Left ventricle myocardium superior (tissue), 1 donor: ENCODE measurements at regions not wholly inside any gene's neighbourhood (a gene's known extent, or its start where the extent isn't known, plus 50 kb on each side); places are given as distances from the start of the nearest gene placed in this dataset.
"Not testable (repeated sequence)": the region's sequence is repeated elsewhere in the genome, so short reads cannot be mapped to it uniquely, and the experiment has no call there.

ENCODE experiments used
- ATAC-seq: fragments of 200-7000 bp; cut with Tn5 transposase; one replicate; pipeline ENCODE4 v1.9.1; 2020; ENCODE audit warnings: mild to moderate bottlenecking, moderate library complexity
- DNase-seq: peaks from one replicate; pipeline ENCODE4 v3.0.0-alpha.2; 2020
- intact Hi-C: fragments of 100-400 bp; cut with micrococcal nuclease; formaldehyde crosslinking; loops from one replicate; pipeline ENCODE4 v1.11.0; 2022
- donor health status: DM: no; HTN: yes; CAD: no; lungs with severe emphysema.

DNA sequence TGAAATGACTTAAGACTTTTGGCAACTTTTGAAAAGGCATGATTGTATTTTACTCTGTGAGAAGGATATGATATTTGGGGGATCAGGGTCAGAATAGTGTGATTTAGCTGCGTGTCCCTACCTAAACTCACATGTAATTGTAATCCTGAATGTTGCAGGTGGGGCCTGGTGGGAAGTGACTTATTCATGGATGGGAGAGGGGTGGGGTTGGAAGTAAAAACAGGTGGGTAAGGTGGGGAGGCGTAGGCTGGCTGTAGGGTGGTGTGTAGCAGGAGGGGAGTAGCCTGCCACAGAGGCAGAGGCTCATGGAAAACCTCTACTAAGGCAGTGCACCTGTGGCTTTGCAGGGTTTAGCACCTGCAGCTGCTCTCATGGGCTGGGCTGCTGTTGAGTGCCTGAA, 584.2 kb downstream of the CWH43 start:
- ATAC-seq, intact Hi-C loops, DNase-seq: not testable (repeated sequence)

DNA sequence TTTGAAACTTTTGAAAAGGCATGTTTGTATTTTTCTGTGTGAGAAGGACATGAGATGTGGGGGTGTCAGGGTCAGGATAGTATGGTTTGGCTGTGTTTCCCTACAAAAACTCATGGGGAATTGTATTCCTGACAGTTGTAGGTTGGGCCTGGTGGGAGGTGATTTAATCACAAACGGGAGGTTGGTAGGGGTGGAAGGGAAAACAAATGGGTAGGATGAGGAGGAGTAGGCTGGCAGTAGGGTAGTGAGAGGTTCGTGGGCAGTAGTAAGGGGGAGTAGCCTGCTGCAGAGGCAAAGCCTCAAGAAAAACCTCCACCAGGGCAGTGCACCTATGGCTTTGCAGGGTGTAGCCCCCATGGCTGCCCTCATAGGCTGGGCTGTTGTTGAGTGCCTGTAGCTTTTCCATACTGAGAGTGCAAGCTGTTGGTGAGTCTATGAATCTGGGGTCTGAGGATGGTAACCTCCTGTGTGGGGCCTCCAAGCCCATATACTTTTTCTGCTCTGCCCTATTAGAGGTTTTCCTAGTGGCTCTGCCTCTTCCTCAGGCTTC, 587.7 kb downstream of the CWH43 start:
- intact Hi-C loops, DNase-seq, ATAC-seq: not testable (repeated sequence)

DNA sequence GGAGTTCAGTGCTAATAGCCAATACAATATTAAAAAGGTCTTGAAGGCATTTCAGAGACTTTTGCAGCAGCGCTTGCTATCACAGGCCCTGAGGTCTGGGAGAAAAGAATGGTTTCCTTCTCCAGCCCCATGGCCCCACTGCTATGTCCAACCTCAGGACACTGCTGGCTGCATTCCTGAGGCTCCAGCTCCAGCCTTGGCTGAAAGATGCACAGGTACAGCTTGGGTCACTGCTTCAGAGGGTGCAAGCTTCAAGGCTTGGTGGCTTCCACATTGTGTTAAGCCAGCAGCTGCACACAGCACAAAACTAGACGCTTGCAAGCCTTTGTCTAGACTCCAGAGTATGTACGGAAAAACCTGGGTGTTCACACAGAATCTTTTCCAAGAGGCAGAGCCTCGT, 589.2 kb downstream of the CWH43 start:
- ATAC-seq, DNase-seq, intact Hi-C loops: not testable (repeated sequence)

GRCh38 chr4:49578371-49578770, 592.3 kb downstream of the CWH43 start:
- ATAC-seq, intact Hi-C loops, DNase-seq: not testable (repeated sequence)

DNA sequence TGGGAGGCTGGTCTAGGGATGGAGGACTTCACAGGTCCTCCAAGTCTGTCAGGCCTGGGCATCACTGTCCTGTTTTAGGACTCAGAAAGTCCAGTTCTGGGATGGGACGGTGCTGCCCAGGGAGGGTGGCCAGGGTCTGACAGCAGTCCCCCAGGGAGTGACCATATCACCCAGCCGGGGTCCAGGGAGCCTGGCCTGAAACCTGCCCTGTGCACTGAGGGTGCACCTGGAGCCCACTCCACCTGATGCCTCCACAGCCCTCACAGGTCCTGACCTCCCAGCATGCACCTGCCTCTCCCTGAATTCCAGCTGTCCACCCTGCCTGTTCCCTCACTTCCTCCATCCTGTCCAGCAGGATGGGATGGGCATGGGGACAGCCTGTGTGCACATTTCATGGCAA, 592.8 kb downstream of the CWH43 start:
- DNase-seq, ATAC-seq, intact Hi-C loops: not testable (repeated sequence)

DNA sequence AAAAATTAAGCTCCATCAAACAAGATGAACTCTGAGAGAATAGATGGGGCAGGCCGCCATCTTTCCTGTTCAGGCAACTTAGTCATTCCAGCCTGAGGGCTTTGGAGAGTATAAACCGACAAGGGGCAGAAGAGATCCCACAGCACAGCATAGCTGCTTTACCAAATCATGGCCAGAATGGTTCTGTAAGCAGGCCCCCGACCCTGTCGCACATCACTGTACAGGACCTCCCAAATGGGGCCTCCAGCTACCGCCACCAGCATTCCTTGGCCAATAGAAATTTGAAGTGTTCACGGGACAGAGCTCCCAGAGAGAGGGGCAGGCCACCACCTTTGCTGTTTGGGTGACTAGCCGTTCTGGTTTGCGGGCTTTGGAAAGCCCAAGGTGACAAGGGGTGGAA, 594.1 kb downstream of the CWH43 start:
- DNase-seq, intact Hi-C loops, ATAC-seq: not testable (repeated sequence)

GRCh38 chr4:49588401-49588800, 602.3 kb downstream of the CWH43 start:
- intact Hi-C loops, ATAC-seq, DNase-seq: not testable (repeated sequence)

DNA sequence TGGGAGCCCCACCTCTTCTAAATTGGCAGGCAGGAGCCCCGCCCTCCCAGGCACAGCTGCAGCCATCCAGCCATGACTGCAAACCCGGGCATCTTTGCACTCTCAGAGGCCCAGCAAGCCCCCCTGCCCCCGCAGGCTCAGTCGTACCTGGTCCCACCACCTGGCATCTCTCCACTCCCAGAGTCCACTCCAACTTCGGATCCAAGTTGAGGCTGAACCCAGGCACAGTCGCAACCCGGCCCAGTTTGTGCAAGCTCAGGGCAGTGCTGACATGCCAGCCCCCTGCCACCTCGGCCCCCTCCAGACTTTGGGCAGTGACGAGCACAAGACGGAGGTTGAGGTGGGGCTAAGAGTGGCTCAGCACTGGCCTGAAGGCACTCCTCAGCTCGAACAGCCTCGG, 632.4 kb downstream of the CWH43 start:
- DNase-seq, intact Hi-C loops, ATAC-seq: not testable (repeated sequence)

- intact Hi-C loops, ATAC-seq, DNase-seq: not testable (repeated sequence)
These were observed 640.4 kb downstream of the CWH43 start for GRCh38 chr4:49626478-49626877.
